Endothelial cell of hepatic sinusoid (primary cell): ENCODE measurements at regions not wholly inside any gene's neighbourhood (a gene's known extent, or its start where the extent isn't known, plus 50 kb on each side); places are given as distances from the start of the nearest gene placed in this dataset.

Experiments used
- in situ Hi-C: cut with HindIII; loops from 2 replicates; pipeline ENCODE4 v1.10.0; 2017; ENCODE audit warnings: low sequenced_read_pairs

DNA sequence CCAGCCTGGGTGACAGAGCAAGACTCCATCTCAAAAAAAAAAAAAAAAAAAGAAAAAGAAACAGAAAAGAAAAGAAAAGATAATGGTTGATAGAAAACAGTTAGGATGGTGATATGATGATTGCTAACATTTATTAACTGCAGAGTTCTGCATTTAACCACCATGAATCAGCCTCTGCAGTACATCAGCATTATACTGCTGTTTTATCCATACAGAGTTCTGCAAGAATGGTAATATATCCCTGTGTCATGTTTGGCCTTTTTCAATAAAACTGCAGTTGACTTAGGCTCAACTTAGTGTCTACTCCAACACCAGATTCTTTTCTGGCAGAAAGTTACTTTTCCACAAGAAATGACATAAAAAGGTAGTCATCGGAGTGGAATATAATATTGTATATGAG is 62.6 kb downstream of the DUSP6 start:
- in situ Hi-C loops: no loop called here

DNA sequence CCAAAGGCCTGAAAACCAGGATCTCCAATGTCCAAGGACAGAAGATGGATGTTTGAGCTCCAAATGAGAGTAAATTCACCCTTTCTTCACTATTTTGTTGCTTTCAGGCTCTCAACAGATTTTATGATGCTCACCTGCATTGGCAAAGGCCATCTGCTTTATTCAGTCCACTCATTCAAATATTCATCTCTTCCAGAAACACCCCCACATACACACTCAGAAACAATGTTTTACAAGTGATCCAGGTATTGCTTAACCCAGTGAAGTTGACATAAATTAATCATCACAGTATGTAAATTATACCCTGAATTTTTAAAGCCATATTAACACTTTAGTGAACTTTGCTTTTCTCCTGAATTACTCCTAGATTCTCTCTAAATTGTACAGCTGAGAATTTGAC is 63.3 kb downstream of the DUSP6 start:
- in situ Hi-C loops: no loop called here

DNA sequence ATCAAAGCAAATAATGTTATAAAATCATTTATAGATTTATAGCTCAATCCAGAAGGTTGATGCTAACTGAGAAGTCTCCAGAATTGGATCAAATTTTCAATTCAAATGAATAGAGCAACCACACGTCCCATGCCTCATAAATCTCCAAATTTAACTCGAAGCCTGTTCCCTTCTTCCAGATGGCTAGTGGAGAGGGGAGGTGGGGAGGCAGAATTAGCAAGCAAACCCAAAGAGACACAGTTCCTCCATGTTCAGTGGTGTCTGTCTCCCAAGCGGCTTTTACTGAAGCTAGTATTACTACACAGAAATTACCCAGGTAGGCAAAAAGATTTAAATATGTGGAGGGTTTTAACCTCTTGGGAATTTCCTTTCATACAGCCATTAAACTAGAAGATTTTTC is 65.8 kb downstream of the DUSP6 start:
- in situ Hi-C loops: no loop called here

DNA sequence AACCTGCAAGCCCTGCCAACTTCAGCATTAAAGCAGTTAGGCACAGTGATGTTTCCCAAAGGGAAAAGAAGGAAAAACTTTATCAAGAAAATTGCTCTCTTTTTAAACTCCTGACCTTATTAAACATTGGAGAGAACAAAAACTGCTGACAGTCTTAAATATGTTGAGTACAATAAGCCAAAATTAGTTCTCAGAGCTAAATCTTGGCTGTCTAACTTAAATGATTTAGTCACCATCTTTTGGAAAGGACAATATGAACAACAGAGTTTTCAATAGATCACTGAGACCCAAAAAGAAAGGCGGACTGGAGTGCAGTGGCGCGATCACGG is 70.8 kb downstream of the DUSP6 start:
- in situ Hi-C loops: no loop called here

DNA sequence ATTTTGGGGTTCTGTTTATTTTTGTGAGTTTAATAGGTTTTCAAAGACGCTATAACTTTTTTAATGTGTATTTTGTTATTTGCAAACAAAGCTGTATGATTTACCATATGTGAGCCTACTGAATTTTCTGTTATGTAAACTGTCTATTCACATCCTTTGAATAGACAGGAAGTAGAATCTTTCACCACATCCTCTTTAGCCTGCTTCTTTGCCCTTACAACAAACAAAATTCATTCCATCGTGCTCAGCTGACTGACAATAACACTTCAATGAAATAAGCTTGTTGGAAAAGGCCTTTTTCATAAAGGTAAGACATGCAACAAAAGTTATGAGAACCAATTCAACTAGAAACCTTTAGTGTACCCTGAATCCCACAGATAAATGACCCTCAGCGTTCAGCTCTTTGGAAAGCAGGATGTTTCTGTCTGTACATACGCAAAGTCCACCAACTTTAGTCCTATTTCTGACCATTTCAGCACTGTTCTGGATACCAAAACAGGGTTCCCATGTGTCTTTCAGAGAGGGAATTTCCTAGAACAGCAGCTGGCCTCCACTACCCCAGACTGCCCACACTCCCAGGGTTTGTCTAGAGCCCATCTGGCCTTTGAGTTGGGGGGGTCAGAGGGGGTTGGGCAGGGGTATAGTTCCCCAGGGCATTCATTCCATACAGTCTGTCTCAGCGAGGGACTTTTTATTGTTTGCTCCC is 71.3 kb downstream of the DUSP6 start:
- in situ Hi-C loops: no loop called here

DNA sequence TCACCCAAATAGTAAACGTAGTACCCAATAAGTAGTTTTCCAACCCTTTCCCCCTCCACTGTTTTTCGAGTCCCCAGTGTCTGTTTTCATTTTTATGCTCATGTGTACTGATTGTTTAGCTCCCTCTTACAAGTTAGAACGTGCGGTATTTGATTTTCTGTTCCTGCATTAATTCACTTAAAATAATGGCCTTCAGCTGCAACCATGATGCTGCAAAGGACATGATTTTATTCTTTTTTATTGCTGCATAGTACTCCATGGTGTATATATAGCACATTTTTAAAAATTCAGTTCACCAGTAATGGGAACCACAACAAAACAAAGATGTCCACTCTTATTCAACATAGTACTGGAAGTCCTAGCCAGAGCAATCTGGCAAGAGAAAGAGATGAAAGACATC is 72.8 kb downstream of the DUSP6 start:
- in situ Hi-C loops: no loop called here

DNA sequence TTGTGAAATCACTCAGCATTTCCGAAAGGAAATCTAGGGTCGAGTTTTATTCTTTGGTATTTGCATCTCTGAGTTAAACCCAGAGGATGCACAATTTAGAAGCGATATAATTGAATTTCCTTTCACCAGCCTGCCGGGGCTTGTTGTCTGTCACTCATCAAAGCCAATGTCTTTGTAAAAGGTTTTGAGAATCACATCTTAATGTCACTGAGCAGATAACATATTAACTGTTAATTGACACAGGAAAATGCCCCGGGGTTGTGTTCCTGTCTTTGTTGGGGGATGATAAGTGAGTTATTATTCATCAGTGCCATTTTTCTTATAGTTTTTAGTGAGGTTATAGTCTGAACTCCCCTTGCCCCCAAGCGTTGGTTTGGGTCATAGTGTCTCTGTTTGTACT is 73.4 kb downstream of the DUSP6 start:
- in situ Hi-C loops: no loop called here

DNA sequence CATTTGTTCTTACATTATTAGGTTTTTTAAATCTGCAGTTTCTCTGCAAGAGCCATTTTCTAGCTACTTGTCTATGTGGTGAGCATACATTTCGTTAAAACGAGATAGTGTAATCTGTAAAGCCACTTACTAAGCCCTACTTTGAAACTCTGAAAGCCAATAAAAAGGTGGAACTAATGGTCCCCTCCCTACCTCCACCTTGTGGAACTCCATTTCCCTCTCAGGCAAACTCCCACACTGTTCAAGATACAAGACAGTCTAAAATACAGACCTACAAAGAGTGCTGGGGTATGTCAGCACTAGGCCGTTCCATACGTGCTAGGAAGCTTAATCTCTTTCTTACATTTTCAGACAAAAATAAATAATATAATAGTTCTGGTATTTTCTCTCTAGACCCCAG is 74.1 kb downstream of the DUSP6 start:
- in situ Hi-C loops: no loop called here

DNA sequence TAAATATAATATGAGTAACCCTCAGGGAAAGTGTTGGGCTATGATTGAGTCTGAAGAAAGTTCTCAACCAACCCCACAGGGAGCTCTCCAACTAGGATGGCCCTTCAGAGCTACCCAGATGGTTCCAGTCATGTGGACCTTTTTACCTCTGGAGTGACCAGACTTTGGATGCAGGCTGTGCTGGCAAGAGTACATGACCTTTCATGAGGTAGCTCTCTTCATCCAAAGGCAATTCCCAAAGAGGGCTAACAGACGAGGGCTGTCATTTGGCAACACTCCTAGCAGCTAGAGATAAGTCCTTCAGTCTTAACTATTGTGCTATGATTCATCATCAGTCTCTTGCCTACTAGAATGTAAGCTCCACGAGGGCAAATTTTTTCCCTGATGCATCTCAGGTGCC is 75.4 kb downstream of the DUSP6 start:
- in situ Hi-C loops: no loop called here

DNA sequence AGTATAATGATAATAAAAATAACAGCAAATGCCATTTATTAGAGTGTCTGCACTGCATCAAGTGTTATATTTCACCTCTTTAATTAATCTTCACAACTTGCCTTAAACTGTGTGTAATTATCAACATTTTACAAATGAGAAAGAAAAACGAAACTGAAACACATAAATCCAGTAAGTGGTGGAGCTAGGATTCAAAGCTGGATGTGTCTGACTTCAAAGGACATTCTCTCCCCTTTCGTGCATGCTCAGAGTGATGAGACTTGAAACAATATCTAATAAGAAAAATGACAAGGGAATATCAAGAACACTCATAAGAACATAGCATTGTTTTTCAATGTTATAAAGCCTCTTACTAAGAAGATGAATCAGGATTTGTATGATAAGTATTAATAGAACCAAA is 78.8 kb downstream of the DUSP6 start:
- in situ Hi-C loops: no loop called here

DNA sequence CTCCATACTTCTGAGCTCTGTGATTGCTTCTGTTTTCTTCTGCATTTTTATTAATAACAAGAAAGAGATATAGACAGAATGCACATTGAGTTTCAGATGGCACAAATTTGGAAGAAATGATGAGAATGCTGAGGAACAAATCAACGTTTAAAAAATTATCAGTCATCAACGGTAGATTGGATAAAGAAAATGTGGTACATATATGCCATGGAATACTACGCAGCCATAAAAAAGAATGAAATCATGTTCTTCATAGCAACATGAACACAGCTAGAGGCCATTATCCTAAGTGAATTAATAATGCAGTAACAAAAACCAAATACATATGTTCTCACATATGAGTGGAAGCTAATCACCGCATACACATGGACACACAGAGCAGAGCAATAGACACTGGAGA is 81.8 kb downstream of the DUSP6 start:
- in situ Hi-C loops: no loop called here

DNA sequence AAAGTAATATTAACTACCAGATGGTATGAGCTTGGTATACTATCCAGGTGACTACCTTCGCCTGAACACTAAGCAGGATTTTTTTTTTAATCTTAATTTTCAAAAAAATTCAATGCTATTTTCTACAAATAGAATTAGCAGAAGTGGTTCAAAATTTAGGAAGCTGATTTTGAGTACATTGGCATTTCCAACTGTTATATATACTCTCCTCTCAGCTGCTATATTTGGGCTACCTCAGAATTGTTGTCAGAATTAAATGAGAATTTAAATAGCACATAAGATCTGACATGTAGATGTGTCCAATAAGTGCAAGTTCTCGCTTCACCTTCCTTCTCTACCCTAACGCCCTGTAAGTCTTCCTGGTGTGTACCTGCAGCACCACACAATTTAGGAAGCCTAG is 83.1 kb downstream of the DUSP6 start:
- in situ Hi-C loops: loop anchor here (10.0 kb wide), 1 partner anchor 56 kb away; no protein-coding TSS in a partner anchor

DNA sequence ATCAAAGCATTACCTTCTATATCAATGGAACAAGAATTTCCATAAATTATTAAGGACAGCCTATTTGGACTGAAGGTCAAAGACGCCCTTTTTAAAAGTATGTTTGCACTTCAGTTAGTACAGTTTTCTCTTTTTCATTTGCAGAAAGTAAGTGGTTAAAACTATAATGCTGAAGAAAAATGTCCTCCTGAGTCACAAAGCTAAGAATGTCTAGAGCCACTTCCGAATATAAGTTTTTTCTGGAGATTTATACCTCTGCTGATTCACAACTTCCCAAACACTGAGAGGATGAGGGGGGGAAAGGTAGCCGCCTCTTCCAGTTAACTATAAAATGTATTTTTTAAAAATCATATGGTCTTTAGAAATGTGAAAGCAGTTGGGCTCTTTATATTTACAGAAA is 84.9 kb downstream of the DUSP6 start:
- in situ Hi-C loops: loop anchor here (10.0 kb wide), 1 partner anchor 57 kb away; no protein-coding TSS in a partner anchor

DNA sequence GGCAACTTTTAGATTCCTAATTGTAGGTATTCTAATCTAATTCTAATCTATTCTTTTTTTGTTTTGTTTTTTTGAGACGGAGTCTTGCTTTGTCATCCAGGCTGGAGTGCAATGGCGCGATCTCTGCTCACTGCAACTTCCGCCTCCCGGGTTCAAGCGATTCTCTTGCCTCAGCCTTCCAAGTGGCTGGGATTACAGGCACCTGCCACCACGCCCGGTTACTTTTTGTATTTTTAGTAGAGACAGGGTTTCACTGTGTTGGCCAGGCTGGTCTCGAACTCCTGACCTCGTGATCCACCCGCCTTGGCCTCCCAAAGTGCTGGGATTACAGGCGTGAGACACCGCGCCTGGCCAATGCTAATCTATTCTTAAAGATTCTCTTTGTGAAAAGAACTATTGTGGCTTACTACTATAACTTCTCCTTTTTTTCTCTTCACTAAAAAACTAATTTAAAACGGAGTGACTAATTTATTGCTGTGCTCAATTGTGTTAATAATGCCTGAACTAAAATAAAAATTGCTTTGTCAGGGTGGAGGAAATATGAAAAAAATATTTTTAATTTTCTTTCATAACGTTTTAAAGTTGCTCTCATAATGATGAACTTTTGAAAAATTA is 85.6 kb downstream of the DUSP6 start:
- in situ Hi-C loops: loop anchor here (10.0 kb wide), 1 partner anchor 58 kb away; no protein-coding TSS in a partner anchor

DNA sequence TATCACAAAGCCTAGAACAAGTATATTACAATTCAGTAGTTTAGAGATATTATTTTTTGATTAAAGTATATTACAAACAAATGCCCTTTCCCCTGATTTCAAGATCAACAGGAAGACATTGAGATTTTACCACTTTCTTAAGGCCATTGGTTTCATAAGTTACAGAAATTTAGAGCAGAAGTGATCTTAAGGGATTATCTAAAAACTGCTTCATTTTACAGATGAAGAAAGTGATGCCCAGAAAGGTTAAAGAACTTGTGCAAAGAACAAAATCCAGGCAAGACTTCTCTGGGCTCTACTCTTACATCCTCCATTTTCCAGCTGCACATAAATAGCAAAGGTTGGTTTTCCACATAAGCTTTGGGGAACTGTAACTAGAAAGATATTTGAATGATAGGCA is 87.5 kb downstream of the DUSP6 start:
- in situ Hi-C loops: loop anchor here (10.0 kb wide), 1 partner anchor 60 kb away; no protein-coding TSS in a partner anchor

DNA sequence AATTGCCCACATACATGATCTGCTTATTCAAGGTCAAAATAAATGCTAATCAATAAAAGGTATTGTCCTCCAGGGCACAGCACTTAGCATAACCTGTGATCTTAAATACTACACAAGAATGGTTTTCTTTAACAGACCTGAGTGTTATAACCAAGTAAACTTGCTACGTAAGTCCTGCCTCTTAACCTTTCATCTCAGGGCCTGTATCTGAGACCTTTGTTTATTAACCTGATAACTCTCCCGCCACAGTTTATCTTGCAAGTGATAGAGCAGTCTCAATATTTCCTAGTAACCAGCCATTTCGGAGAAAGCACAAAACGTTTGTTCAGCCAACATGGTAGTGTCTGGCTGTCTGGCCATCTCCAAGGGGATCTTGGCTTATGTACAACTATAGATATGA is 88.4 kb downstream of the DUSP6 start:
- in situ Hi-C loops: loop anchor here (10.0 kb wide), 1 partner anchor 61 kb away; no protein-coding TSS in a partner anchor

DNA sequence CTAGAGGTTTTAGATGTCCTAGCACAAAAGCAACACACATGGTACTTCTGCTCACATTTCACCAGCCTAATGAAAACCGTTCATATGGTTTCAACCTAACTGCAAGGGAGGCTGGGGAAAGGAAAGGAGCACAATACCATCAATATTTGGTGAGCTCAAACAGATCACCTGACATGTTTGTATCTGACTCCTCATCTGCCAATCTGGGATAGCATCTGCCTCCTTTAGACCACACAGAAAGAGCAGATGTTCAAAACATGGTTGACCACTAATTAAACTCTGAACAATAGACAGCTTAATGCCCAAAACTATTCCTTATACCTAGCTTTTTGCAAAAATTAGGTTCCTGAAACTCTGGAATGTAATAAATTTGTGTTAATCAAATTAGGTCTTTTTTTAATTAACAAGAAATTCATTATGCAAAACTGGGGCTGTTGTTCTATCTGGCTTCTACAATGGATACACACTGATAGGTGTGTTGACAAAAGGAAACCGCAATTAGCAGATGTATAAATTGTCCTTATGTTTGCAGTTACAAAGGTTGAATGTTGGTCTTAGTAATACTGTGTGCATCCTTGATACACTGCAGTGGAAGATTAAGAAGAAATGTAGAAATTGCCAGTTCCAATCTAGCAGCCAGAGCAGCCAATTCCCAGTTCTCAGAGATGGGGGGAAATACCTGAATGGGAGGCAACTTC is 89.3 kb downstream of the DUSP6 start:
- in situ Hi-C loops: loop anchor here (10.0 kb wide), 1 partner anchor 62 kb away; no protein-coding TSS in a partner anchor

DNA sequence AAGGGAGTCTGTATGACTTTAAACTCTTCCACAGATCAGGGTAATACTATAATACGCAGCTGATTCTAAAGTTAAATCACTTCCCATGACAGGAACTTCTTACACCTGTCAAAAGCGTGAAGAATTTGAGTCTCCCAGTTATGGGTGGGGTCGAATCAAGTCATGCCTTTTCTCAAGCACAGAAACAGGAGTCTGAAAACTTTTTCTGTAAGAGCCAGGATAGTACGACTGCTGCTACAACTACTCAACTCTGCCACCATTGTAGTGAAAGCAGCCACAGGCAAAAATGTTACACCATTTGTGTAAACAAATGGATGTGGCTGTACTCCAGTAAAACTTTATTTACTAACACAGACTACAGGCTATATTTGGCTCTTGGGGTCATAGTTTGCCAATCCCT is 90.3 kb downstream of the DUSP6 start:
- in situ Hi-C loops: loop anchor here (10.0 kb wide), 1 partner anchor 63 kb away; no protein-coding TSS in a partner anchor

DNA sequence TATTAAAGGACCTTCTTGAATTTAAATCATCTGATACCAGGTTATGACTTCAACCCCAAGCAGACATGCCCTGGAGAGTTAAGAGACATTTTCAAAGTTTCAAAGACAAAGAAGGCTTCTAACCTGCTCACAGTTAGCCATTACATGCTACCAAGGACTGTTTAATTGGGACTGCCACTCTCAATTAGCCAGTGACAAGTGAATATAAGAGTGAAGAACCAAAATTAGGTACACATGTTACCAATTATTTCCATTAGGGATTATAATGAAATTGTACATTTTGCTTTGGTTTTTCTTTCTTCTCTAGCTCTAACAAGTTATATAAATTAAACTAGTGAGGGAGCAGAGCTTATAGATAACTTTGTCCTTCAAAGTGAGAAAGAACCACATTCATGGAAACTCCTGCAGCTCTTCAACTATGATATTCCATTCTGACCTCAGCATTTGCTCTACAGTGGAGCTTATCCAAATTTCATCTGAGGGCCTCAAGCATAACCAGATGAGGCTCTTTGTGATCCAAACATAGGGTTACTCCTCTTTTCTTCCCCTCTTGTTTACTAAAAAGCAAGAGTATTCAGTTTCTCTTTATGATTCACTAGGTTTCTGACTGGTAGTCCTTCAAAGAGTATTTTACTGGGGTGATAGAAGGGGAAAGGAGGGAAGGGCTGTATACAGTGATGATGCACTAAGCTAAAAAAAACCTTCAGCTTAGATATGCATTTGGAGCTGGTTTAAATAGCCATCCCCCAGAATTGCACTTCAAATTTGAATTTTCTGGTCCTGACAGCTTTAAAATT is 91.3 kb downstream of the DUSP6 start:
- in situ Hi-C loops: loop anchor here (10.0 kb wide), 1 partner anchor 64 kb away; no protein-coding TSS in a partner anchor

DNA sequence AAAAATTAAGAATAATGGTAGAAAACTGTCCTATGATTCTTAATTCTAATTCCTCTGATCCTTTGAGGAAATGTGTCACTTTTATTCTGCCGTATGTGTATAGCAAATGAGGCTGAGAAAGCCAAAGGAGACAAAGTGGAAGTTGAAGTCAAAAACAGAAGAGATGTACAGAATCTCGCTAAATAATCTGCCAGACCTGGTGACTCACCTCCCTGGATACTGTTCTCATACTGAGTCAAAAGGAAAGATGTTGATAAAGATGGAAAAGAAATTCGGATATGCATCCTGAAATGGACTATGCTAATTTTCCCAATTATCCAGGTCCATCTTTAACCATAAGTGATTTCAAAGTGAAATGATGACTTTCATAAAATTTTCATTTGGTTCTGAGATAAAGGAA is 92.5 kb downstream of the DUSP6 start:
- in situ Hi-C loops: loop anchor here (10.0 kb wide), 1 partner anchor 65 kb away; no protein-coding TSS in a partner anchor
